Upper lobe of right lung (tissue), 1 donor: ENCODE measurements at regions not wholly inside any gene's neighbourhood (a gene's known extent, or its start where the extent isn't known, plus 50 kb on each side); places are given as distances from the start of the nearest gene placed in this dataset.

ENCODE experiments used
- ATAC-seq: fragments of 200-7000 bp; cut with Tn5 transposase; one replicate; pipeline ENCODE4 v1.9.1; 2020; ENCODE audit warnings: mild to moderate bottlenecking, moderate library complexity
- DNase-seq: peaks from one replicate; pipeline ENCODE4 v3.0.0-alpha.2; 2020
- H3K27ac ChIP-seq: fragments of 200-600 bp; one replicate; pipeline ENCODE4 v1.8.0; 2022
- H3K27me3 ChIP-seq: fragments of 200-600 bp; one replicate; pipeline ENCODE4 v1.8.0; 2022; ENCODE audit warnings: mild to moderate bottlenecking
- H3K36me3 ChIP-seq: fragments of 200-600 bp; one replicate; pipeline ENCODE4 v1.8.0; 2022
- H3K4me1 ChIP-seq: fragments of 200-600 bp; one replicate; pipeline ENCODE4 v1.8.0; 2022
- H3K4me3 ChIP-seq: fragments of 200-600 bp; one replicate; pipeline ENCODE4 v1.8.0; 2022; ENCODE audit warnings: mild to moderate bottlenecking
- H3K9me3 ChIP-seq: fragments of 200-600 bp; one replicate; pipeline ENCODE4 v1.8.0; 2022
- CTCF ChIP-seq: fragments of 200-600 bp; IDR thresholded peaks from one replicate; pipeline ENCODE4 v1.8.0; 2022; ENCODE audit warnings: antibody characterized with exemption
- intact Hi-C: fragments of 100-400 bp; cut with DNase I; formaldehyde crosslinking; loops from one replicate; pipeline ENCODE4 v1.11.0; 2022
- donor health status: DM: no; HTN: yes; CAD: no; lungs with severe emphysema.

GRCh38 chr15:37595426-37595970 lies 338.9 kb upstream of the TMCO5A start:
- no peaks in the 10 kb centered on the region for H3K27me3 ChIP-seq
- no peak for ATAC-seq
- no peaks in the 10 kb centered on the region for H3K36me3 ChIP-seq

GRCh38 chr15:37599156-37599555 lies 335.3 kb upstream of the TMCO5A start:
- Histone ChIP-seq H3K27ac (no peak overlapping the region), H3K9me3 (no peaks in the 10 kb centered on the region), H3K4me3 (no peak overlapping the region), H3K36me3 (no peaks in the 10 kb centered on the region), H3K4me1 (no peaks in the 10 kb centered on the region), H3K27me3 (no peaks in the 10 kb centered on the region)
- no peak for DNase-seq
- ATAC-seq, result no peak
- intact Hi-C loops, result loop anchor here (10.0 kb wide), 1 partner anchor 56 kb away; no protein-coding TSS in a partner anchor
- no peak for TF ChIP-seq CTCF

More at GRCh38 chr15:37595426-37595970, 338.9 kb upstream of the TMCO5A start:
- DNase-seq, result no peak
- no peaks in the 10 kb centered on the region for H3K9me3 ChIP-seq
- no peak overlapping the region for H3K4me3 ChIP-seq
- no peaks in the 10 kb centered on the region for H3K4me1 ChIP-seq
- no peak overlapping the region for H3K27ac ChIP-seq
- intact Hi-C loops, result loop anchor here (10.0 kb wide), 1 partner anchor 59 kb away; no protein-coding TSS in a partner anchor
- TF ChIP-seq CTCF, result no peak

GRCh38 chr15:37616215-37616614 lies 318.2 kb upstream of the TMCO5A start:
- no peak for TF ChIP-seq CTCF
- H3K9me3 ChIP-seq, result no peaks in the 10 kb centered on the region
- no peak for DNase-seq

GRCh38 chr15:37618353-37618752 lies 316.1 kb upstream of the TMCO5A start:
- Histone ChIP-seq H3K4me1 (no peaks in the 10 kb centered on the region), H3K27ac (no peak overlapping the region), H3K36me3 (no peaks in the 10 kb centered on the region), H3K27me3 (no peaks in the 10 kb centered on the region), H3K4me3 (no peak overlapping the region), H3K9me3 (no peaks in the 10 kb centered on the region)
- ATAC-seq (no peak), DNase-seq (no peak)
- no peak for TF ChIP-seq CTCF
- intact Hi-C loops, result no loop called here

More at GRCh38 chr15:37616215-37616614, 318.2 kb upstream of the TMCO5A start:
- ATAC-seq, result no peak
- H3K36me3 ChIP-seq, result no peaks in the 10 kb centered on the region
- intact Hi-C loops, result no loop called here
- H3K4me1 ChIP-seq, result no peaks in the 10 kb centered on the region
- H3K27ac ChIP-seq, result no peak overlapping the region
- no peak overlapping the region for H3K4me3 ChIP-seq
- no peaks in the 10 kb centered on the region for H3K27me3 ChIP-seq

- no peak for DNase-seq
- TF ChIP-seq CTCF, result no peak
- intact Hi-C loops, result no loop called here
- no peak overlapping the region for H3K27ac ChIP-seq
- no peaks in the 10 kb centered on the region for H3K4me1 ChIP-seq
- H3K36me3 ChIP-seq, result no peaks in the 10 kb centered on the region
- H3K9me3 ChIP-seq, result no peaks in the 10 kb centered on the region
- H3K27me3 ChIP-seq, result no peaks in the 10 kb centered on the region
- ATAC-seq, result no peak
- H3K4me3 ChIP-seq, result no peak overlapping the region
Measured at GRCh38 chr15:37619358-37620042, 314.9 kb upstream of the TMCO5A start.
